ENCODE measurements at regions not wholly inside any gene's neighbourhood (a gene's known extent, or its start where the extent isn't known, plus 50 kb on each side); places are given as distances from the start of the nearest gene placed in this dataset.

DNA sequence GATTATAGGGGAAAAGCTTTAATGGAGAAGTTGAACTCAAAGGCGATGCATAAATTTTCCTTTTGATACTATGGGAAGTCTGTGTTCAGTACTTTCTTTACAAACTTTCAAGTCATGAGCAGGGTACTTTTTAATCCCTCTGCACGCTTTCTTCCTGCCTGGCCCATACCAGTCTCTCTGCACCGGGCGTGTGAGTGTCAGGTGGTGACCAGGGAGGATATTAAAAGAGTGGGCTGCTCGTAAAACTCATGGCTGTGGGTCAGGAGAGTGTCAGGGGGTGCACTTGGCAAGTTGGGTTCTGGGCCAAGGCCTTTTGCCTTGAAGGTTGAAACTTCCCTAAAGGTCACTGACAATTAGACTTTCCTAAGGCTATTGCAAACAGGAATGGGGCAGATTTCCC, 367.8 kb downstream of the GPD2 start:
- ATAC-seq (no peak), DNase-seq (ENCODE audit: low read depth, low spot score) (no peak)
- BruUV-seq (replicated peaks), result no TSS peak
- TF ChIP-seq POLR2AphosphoS5 (IDR thresholded peaks at IDR 0.05; ENCODE audit: low read depth, low read length) (no peak), SIN3A (IDR thresholded peaks at IDR 0.05; ENCODE audit: borderline replicate concordance, insufficient read depth, low read depth, low read length) (no peak), TCF7L2 (IDR thresholded peaks at IDR 0.05; ENCODE audit: low read depth, low read length) (no peak)
- TF ChIP-seq, protein P1, sequence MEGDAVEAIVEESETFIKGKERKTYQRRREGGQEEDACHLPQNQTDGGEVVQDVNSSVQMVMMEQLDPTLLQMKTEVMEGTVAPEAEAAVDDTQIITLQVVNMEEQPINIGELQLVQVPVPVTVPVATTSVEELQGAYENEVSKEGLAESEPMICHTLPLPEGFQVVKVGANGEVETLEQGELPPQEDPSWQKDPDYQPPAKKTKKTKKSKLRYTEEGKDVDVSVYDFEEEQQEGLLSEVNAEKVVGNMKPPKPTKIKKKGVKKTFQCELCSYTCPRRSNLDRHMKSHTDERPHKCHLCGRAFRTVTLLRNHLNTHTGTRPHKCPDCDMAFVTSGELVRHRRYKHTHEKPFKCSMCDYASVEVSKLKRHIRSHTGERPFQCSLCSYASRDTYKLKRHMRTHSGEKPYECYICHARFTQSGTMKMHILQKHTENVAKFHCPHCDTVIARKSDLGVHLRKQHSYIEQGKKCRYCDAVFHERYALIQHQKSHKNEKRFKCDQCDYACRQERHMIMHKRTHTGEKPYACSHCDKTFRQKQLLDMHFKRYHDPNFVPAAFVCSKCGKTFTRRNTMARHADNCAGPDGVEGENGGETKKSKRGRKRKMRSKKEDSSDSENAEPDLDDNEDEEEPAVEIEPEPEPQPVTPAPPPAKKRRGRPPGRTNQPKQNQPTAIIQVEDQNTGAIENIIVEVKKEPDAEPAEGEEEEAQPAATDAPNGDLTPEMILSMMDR (IDR thresholded peaks at IDR 0.05), result no peak
- TF ChIP-seq, protein P2, sequence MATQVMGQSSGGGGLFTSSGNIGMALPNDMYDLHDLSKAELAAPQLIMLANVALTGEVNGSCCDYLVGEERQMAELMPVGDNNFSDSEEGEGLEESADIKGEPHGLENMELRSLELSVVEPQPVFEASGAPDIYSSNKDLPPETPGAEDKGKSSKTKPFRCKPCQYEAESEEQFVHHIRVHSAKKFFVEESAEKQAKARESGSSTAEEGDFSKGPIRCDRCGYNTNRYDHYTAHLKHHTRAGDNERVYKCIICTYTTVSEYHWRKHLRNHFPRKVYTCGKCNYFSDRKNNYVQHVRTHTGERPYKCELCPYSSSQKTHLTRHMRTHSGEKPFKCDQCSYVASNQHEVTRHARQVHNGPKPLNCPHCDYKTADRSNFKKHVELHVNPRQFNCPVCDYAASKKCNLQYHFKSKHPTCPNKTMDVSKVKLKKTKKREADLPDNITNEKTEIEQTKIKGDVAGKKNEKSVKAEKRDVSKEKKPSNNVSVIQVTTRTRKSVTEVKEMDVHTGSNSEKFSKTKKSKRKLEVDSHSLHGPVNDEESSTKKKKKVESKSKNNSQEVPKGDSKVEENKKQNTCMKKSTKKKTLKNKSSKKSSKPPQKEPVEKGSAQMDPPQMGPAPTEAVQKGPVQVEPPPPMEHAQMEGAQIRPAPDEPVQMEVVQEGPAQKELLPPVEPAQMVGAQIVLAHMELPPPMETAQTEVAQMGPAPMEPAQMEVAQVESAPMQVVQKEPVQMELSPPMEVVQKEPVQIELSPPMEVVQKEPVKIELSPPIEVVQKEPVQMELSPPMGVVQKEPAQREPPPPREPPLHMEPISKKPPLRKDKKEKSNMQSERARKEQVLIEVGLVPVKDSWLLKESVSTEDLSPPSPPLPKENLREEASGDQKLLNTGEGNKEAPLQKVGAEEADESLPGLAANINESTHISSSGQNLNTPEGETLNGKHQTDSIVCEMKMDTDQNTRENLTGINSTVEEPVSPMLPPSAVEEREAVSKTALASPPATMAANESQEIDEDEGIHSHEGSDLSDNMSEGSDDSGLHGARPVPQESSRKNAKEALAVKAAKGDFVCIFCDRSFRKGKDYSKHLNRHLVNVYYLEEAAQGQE (IDR thresholded peaks at IDR 0.05; ENCODE audit: insufficient read depth in 1 of 2, low read depth in 2 of 2, low read length in 1 of 2), result no peak
- in situ Hi-C loops (cut with HindIII; ENCODE audit: low pct_unique_long_range_greater_than_20kb, low sequenced_read_pairs), result no loop called here
- Histone ChIP-seq H3K27ac (ENCODE audit: low read length) (no peak overlapping the region), H3K9me3 (ENCODE audit: control insufficient read depth, insufficient read depth, low read depth, low read length) (no peaks in the 10 kb centered on the region), H3K27me3 (ENCODE audit: control insufficient read depth, insufficient read depth, low read length) (no peaks in the 10 kb centered on the region), H3K4me3 (ENCODE audit: low read depth in 2 of 2, low read length in 2 of 2) (no peak overlapping the region), H3K4me1 (ENCODE audit: control insufficient read depth, insufficient read depth, low read length) (no peaks in the 10 kb centered on the region), H3K36me3 (ENCODE audit: control insufficient read depth, insufficient read depth, low read length) (no peaks in the 10 kb centered on the region)
- intact Hi-C loops (cut with micrococcal nuclease; ENCODE audit: unreplicated experiment), result no loop called here
- POLR2A ChIA-PET, result no interaction called here
- CTCF ChIA-PET, result no interaction called here

DNA sequence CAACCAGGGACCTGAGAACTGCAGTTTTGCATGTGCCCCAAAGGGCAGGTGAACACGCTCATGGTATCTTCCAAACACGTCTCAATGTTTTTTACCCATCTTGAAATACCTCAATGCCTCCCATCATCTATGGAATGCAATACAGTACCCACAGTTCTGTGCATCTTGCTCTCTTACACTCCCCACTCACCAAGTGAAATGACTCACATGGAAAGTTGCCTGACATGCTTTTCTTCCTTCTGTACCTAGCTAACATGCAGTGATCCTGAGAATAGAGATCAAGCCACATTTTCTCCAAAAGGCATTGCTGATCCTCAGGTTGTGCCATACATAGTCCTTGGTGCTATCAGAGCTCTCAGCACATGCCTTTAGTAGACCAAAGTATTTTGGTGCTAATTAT, 373.9 kb downstream of the GPD2 start:
- Histone ChIP-seq H3K9me3 (ENCODE audit: control insufficient read depth, insufficient read depth, low read depth, low read length) (no peaks in the 10 kb centered on the region), H3K27ac (ENCODE audit: low read length) (no peak overlapping the region), H3K36me3 (ENCODE audit: control insufficient read depth, insufficient read depth, low read length) (no peaks in the 10 kb centered on the region), H3K27me3 (ENCODE audit: control insufficient read depth, insufficient read depth, low read length) (no peaks in the 10 kb centered on the region), H3K4me1 (ENCODE audit: control insufficient read depth, insufficient read depth, low read length) (no peaks in the 10 kb centered on the region), H3K4me3 (ENCODE audit: low read depth in 2 of 2, low read length in 2 of 2) (no peak overlapping the region)
- CTCF ChIA-PET, result no interaction called here
- POLR2A ChIA-PET, result no interaction called here
- intact Hi-C loops (cut with micrococcal nuclease; ENCODE audit: unreplicated experiment), result no loop called here
- DNase-seq (ENCODE audit: low read depth, low spot score), result no peak
- in situ Hi-C loops (cut with HindIII; ENCODE audit: low pct_unique_long_range_greater_than_20kb, low sequenced_read_pairs), result no loop called here
- no peak for ATAC-seq
- no TSS peak for BruUV-seq (replicated peaks)
- no peak for TF ChIP-seq SIN3A (IDR thresholded peaks at IDR 0.05; ENCODE audit: borderline replicate concordance, insufficient read depth, low read depth, low read length)
- TF ChIP-seq, protein P2 (IDR thresholded peaks at IDR 0.05; ENCODE audit: insufficient read depth in 1 of 2, low read depth in 2 of 2, low read length in 1 of 2), result no peak
